Stomach (tissue), 4 donors: ENCODE measurements at regions not wholly inside any gene's neighbourhood (a gene's known extent, or its start where the extent isn't known, plus 50 kb on each side); places are given as distances from the start of the nearest gene placed in this dataset.

Source experiments
- CTCF ChIP-seq, 7 experiments: fragments of 450-650 bp in 4 of 7; fragments of 200-600 bp in 3 of 7; sonication (generic) in 3 of 7; IDR thresholded peaks; one replicate each; pipeline ENCODE4 v1.5.1; 2016 to 2019; ENCODE audit warnings: antibody characterized with exemption in 7 of 7, control low read depth in 2 of 7, mild to moderate bottlenecking in 1 of 7
- POLR2AphosphoS5 ChIP-seq, 3 donors: sonication (generic); formaldehyde crosslinking; IDR thresholded peaks; one replicate each; pipeline ENCODE4 v1.6.1; 2016; ENCODE audit warnings: antibody characterized with exemption in 3 of 3

- no peak for TF ChIP-seq CTCF (IDR thresholded peaks at IDR 0.05)
- TF ChIP-seq POLR2AphosphoS5 (IDR thresholded peaks at IDR 0.05), result no peak
These were observed 170.0 kb upstream of the ALKAL2 start for GRCh38 chr2:457792-458424.
